ENCODE measurements at regions not wholly inside any gene's neighbourhood (a gene's known extent, or its start where the extent isn't known, plus 50 kb on each side); places are given as distances from the start of the nearest gene placed in this dataset.

DNA sequence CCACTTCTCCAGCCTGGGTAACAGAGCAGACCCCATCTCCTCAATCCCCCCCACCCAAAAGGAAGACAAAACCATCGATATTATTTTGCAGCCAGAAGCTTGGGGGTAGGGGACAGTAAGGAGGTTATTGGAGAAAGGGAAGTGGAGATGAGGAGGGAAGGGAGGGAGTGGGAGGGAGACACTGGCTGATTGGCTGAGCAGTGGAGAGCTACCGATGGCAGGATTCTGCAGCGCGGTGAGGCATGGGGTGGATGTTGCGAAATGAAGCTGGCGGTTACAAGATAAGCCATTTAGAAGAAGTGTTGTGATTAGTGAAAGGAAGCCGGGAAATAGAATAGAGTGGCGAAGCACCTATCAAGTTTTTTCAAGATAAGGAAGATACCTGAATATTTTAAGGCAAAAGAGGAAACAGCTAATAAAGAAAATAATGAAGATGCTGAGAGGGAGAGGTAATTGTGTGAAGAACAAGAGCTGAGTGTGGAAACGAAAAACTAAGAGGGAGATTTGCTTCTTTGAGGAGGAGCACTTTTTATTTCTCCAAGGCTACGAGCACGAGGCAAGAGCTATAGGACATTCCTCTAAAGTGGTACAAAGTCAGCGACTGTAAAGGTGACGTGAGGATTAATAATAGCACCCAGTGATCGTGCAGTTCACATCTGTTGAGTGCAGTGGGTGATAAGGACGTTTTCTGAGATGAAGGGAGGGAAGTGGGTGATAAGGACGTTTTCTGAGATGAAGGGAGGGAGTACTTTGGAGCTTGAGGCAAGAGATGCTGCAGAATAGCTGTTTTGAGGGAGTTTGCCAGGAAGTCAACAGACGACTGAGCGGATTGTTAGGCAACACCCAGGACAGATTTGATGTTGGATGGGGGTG, 103.2 kb upstream of the KIF26B start (continued):
- TF ChIP-seq, protein P1, sequence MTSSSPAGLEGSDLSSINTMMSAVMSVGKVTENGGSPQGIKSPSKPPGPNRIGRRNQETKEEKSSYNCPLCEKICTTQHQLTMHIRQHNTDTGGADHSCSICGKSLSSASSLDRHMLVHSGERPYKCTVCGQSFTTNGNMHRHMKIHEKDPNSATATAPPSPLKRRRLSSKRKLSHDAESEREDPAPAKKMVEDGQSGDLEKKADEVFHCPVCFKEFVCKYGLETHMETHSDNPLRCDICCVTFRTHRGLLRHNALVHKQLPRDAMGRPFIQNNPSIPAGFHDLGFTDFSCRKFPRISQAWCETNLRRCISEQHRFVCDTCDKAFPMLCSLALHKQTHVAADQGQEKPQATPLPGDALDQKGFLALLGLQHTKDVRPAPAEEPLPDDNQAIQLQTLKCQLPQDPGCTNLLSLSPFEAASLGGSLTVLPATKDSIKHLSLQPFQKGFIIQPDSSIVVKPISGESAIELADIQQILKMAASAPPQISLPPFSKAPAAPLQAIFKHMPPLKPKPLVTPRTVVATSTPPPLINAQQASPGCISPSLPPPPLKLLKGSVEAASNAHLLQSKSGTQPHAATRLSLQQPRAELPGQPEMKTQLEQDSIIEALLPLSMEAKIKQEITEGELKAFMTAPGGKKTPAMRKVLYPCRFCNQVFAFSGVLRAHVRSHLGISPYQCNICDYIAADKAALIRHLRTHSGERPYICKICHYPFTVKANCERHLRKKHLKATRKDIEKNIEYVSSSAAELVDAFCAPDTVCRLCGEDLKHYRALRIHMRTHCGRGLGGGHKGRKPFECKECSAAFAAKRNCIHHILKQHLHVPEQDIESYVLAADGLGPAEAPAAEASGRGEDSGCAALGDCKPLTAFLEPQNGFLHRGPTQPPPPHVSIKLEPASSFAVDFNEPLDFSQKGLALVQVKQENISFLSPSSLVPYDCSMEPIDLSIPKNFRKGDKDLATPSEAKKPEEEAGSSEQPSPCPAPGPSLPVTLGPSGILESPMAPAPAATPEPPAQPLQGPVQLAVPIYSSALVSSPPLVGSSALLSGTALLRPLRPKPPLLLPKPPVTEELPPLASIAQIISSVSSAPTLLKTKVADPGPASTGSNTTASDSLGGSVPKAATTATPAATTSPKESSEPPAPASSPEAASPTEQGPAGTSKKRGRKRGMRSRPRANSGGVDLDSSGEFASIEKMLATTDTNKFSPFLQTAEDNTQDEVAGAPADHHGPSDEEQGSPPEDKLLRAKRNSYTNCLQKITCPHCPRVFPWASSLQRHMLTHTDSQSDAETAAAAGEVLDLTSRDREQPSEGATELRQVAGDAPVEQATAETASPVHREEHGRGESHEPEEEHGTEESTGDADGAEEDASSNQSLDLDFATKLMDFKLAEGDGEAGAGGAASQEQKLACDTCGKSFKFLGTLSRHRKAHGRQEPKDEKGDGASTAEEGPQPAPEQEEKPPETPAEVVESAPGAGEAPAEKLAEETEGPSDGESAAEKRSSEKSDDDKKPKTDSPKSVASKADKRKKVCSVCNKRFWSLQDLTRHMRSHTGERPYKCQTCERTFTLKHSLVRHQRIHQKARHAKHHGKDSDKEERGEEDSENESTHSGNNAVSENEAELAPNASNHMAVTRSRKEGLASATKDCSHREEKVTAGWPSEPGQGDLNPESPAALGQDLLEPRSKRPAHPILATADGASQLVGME (CRISPR knock-in tag; IDR thresholded peaks at IDR 0.05) = peak; percentile 80; the same call in 1 of the 2 replicates
- TF ChIP-seq JUND (IDR thresholded peaks at IDR 0.05; ENCODE audit: borderline replicate concordance, low read depth, low read length) (peak; percentile 80), JUND (tag; IDR thresholded peaks at IDR 0.05; ENCODE audit: borderline replicate concordance, low read depth, low read length) (peak; percentile 82; the same call in 2 of the 3 replicates), ARID2 (IDR thresholded peaks at IDR 0.05) (no peak), NELFE (IDR thresholded peaks at IDR 0.05; ENCODE audit: insufficient read depth, insufficient read length) (no peak), DACH1 (IDR thresholded peaks at IDR 0.05; ENCODE audit: partially characterized antibody) (peak; percentile 91), GABPA (tag; conservative IDR thresholded peaks at IDR 0.05; ENCODE audit: low read depth) (no peak), ZFP30 (CRISPR knock-in tag; IDR thresholded peaks at IDR 0.05; ENCODE audit: borderline replicate concordance) (no peak), ZNF584 (CRISPR knock-in tag; IDR thresholded peaks at IDR 0.05; ENCODE audit: low read depth) (no peak), ZNF174 (CRISPR knock-in tag; IDR thresholded peaks at IDR 0.05) (no peak), MBD2 (IDR thresholded peaks at IDR 0.05; ENCODE audit: borderline replicate concordance, low read depth) (no peak; the same call in 1 of the 2 replicates), ZNF347 (CRISPR knock-in tag; IDR thresholded peaks at IDR 0.05; ENCODE audit: low read depth) (no peak), HDAC1 (IDR thresholded peaks at IDR 0.05) (peak in 1 of 2 experiments; percentile 77; a peak in 2 of 4 replicates), HMG20A (CRISPR knock-in tag; conservative IDR thresholded peaks at IDR 0.05) (no peak)
- TF ChIP-seq, protein P2, sequence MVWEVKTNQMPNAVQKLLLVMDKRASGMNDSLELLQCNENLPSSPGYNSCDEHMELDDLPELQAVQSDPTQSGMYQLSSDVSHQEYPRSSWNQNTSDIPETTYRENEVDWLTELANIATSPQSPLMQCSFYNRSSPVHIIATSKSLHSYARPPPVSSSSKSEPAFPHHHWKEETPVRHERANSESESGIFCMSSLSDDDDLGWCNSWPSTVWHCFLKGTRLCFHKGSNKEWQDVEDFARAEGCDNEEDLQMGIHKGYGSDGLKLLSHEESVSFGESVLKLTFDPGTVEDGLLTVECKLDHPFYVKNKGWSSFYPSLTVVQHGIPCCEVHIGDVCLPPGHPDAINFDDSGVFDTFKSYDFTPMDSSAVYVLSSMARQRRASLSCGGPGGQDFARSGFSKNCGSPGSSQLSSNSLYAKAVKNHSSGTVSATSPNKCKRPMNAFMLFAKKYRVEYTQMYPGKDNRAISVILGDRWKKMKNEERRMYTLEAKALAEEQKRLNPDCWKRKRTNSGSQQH (CRISPR knock-in tag; IDR thresholded peaks at IDR 0.05) = peak; percentile 65; the same call in 1 of the 2 replicates
- TF ChIP-seq, protein P3, sequence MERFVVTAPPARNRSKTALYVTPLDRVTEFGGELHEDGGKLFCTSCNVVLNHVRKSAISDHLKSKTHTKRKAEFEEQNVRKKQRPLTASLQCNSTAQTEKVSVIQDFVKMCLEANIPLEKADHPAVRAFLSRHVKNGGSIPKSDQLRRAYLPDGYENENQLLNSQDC (CRISPR knock-in tag; IDR thresholded peaks at IDR 0.05) = no peak
- TF ChIP-seq, protein P4, sequence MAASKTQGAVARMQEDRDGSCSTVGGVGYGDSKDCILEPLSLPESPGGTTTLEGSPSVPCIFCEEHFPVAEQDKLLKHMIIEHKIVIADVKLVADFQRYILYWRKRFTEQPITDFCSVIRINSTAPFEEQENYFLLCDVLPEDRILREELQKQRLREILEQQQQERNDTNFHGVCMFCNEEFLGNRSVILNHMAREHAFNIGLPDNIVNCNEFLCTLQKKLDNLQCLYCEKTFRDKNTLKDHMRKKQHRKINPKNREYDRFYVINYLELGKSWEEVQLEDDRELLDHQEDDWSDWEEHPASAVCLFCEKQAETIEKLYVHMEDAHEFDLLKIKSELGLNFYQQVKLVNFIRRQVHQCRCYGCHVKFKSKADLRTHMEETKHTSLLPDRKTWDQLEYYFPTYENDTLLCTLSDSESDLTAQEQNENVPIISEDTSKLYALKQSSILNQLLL (CRISPR knock-in tag; IDR thresholded peaks at IDR 0.05; ENCODE audit: borderline replicate concordance) = no peak

All from K562 (cell line).